Islet precursor cell (in vitro differentiated cells): ENCODE measurements at regions not wholly inside any gene's neighbourhood (a gene's known extent, or its start where the extent isn't known, plus 50 kb on each side); places are given as distances from the start of the nearest gene placed in this dataset.

ENCODE experiments used
- DNase-seq: peaks from one replicate; pipeline ENCODE4 v3.0.0-alpha.2; 2018

- DNase-seq, result no peak
These were observed 1059.0 kb upstream of the PRMT6 start for GRCh38 chr1:105997516-105997915.

GRCh38 chr1:106022312-106022902, 1034.1 kb upstream of the PRMT6 start:
- no peak for DNase-seq

- no peak for DNase-seq
These were observed 1028.6 kb upstream of the PRMT6 start for GRCh38 chr1:106027871-106028270.

- no peak for DNase-seq
These were observed 1018.9 kb upstream of the PRMT6 start for GRCh38 chr1:106037526-106037925.

GRCh38 chr1:106038260-106038659, 1018.2 kb upstream of the PRMT6 start:
- no peak for DNase-seq

- DNase-seq, result no peak
These were observed 1012.5 kb upstream of the PRMT6 start for GRCh38 chr1:106043971-106044370.

- DNase-seq, result no peak
These were observed 1009.3 kb upstream of the PRMT6 start for GRCh38 chr1:106047210-106047609.

GRCh38 chr1:106049595-106049994, 1006.9 kb upstream of the PRMT6 start:
- DNase-seq, result no peak

- DNase-seq, result no peak
These were observed 1000.6 kb upstream of the PRMT6 start for GRCh38 chr1:106055855-106056254.

GRCh38 chr1:106061586-106062495, 994.6 kb upstream of the PRMT6 start:
- DNase-seq, result no peak

GRCh38 chr1:106063510-106063909, 993.0 kb upstream of the PRMT6 start:
- no peak for DNase-seq

GRCh38 chr1:106072909-106073600, 983.4 kb upstream of the PRMT6 start:
- no peak for DNase-seq

- no peak for DNase-seq
These were observed 975.7 kb upstream of the PRMT6 start for GRCh38 chr1:106080608-106081325.

GRCh38 chr1:106111044-106111443, 945.4 kb upstream of the PRMT6 start:
- no peak for DNase-seq

- DNase-seq, result no peak
These were observed 942.6 kb upstream of the PRMT6 start for GRCh38 chr1:106113851-106114250.

- DNase-seq, result no peak
These were observed 935.7 kb upstream of the PRMT6 start for GRCh38 chr1:106120789-106121188.

- DNase-seq, result no peak
These were observed 934.7 kb upstream of the PRMT6 start for GRCh38 chr1:106121728-106122127.

GRCh38 chr1:106134561-106134960, 921.9 kb upstream of the PRMT6 start:
- DNase-seq, result no peak

GRCh38 chr1:106173101-106173500, 883.4 kb upstream of the PRMT6 start:
- no peak for DNase-seq

GRCh38 chr1:106178791-106179190, 877.7 kb upstream of the PRMT6 start:
- DNase-seq, result no peak

GRCh38 chr1:106181866-106182265, 874.6 kb upstream of the PRMT6 start:
- no peak for DNase-seq

GRCh38 chr1:106185089-106185488, 871.4 kb upstream of the PRMT6 start:
- DNase-seq, result no peak

- DNase-seq, result no peak
These were observed 866.7 kb upstream of the PRMT6 start for GRCh38 chr1:106189780-106190179.
